ENCODE measurements at regions not wholly inside any gene's neighbourhood (a gene's known extent, or its start where the extent isn't known, plus 50 kb on each side); places are given as distances from the start of the nearest gene placed in this dataset.
A peak's percentile ranks its signal among the peaks of the same experiment; 100 is the strongest.

- TF ChIP-seq CTCF (IDR thresholded peaks at IDR 0.05; ENCODE audit: insufficient read depth, low read depth, low read length): no peak
- H3K4me3 ChIP-seq (ENCODE audit: low read depth, low read length): no peak overlapping the region
- no peak for DNase-seq (ENCODE audit: low read depth)
These were observed 55.4 kb downstream of the XCL1 start for GRCh38 chr1:168631671-168632400.

GRCh38 chr1:168634951-168635532, 58.6 kb downstream of the XCL1 start:
- no peak overlapping the region for H3K4me3 ChIP-seq (ENCODE audit: low read depth, low read length)
- DNase-seq (ENCODE audit: low read depth): no peak
- no peak for TF ChIP-seq CTCF (IDR thresholded peaks at IDR 0.05; ENCODE audit: insufficient read depth, low read depth, low read length)

GRCh38 chr1:168636200-168636599, 59.8 kb downstream of the XCL1 start:
- no peak for TF ChIP-seq CTCF (IDR thresholded peaks at IDR 0.05; ENCODE audit: insufficient read depth, low read depth, low read length)
- H3K4me3 ChIP-seq (ENCODE audit: low read depth, low read length): no peak overlapping the region
- no peak for DNase-seq (ENCODE audit: low read depth)

- peak; percentile 8 for DNase-seq (ENCODE audit: low read depth)
- H3K4me3 ChIP-seq (ENCODE audit: low read depth, low read length): no peak overlapping the region
- no peak for TF ChIP-seq CTCF (IDR thresholded peaks at IDR 0.05; ENCODE audit: insufficient read depth, low read depth, low read length)
These were observed 60.3 kb downstream of the XCL1 start for GRCh38 chr1:168636642-168637111.

GRCh38 chr1:168637350-168637991, 61.1 kb downstream of the XCL1 start:
- peak; percentile 80 for TF ChIP-seq CTCF (IDR thresholded peaks at IDR 0.05; ENCODE audit: insufficient read depth, low read depth, low read length)
- DNase-seq (ENCODE audit: low read depth): peak; percentile 44
- H3K4me3 ChIP-seq (ENCODE audit: low read depth, low read length): no peak overlapping the region

GRCh38 chr1:168638884-168639283, 62.5 kb downstream of the XCL1 start:
- DNase-seq (ENCODE audit: low read depth): no peak
- H3K4me3 ChIP-seq (ENCODE audit: low read depth, low read length): no peak overlapping the region
- TF ChIP-seq CTCF (IDR thresholded peaks at IDR 0.05; ENCODE audit: insufficient read depth, low read depth, low read length): no peak
